GM23338 (cell line): ENCODE measurements at regions not wholly inside any gene's neighbourhood (a gene's known extent, or its start where the extent isn't known, plus 50 kb on each side); places are given as distances from the start of the nearest gene placed in this dataset.

Experiments used
- EZH2 ChIP-seq: fragments of 200-600 bp; sonication (generic); IDR thresholded peaks from one replicate; pipeline ENCODE4 v1.8.0; 2017; ENCODE audit warnings: antibody characterized with exemption, mild to moderate bottlenecking, low read depth; ENCODE audit not compliant: unreplicated experiment
- EZH2phosphoT487 ChIP-seq: fragments of 200-600 bp; sonication (generic); IDR thresholded peaks from one replicate; pipeline ENCODE4 v1.8.1; 2018; ENCODE audit warnings: antibody characterized with exemption; ENCODE audit not compliant: unreplicated experiment
- JUNB ChIP-seq: IDR thresholded peaks from one replicate; pipeline ENCODE4 v1.6.1; 2016; ENCODE audit warnings: antibody characterized with exemption; ENCODE audit not compliant: unreplicated experiment
- POLR2AphosphoS5 ChIP-seq: IDR thresholded peaks from 2 replicates; pipeline ENCODE4 v1.6.1; 2016; ENCODE audit warnings: antibody characterized with exemption, low read depth
- ZNF114 ChIP-seq: fragments of 250-450 bp; sonication (Bioruptor Pico); IDR thresholded peaks from 2 replicates; pipeline ENCODE4 v1.5.0; 2020; ENCODE audit warnings: mild to moderate bottlenecking, moderate library complexity
- TF ChIP-seq, protein P1 (sequence below), 2 experiments: fragments of 200-600 bp in 1 of 2; sonication (generic) in 1 of 2; conservative IDR thresholded peaks; 2 replicates each; pipeline versions ENCODE4 v1.5.1 to v1.6.1; 2016 to 2017; ENCODE audit warnings: antibody characterized with exemption in 2 of 2, low read depth in 2 of 2, mild to moderate bottlenecking in 2 of 2, moderate library complexity in 1 of 2
- TF ChIP-seq, protein P2 (sequence below): IDR thresholded peaks from one replicate; pipeline ENCODE4 v1.6.1; 2018; ENCODE audit warnings: antibody characterized with exemption; ENCODE audit not compliant: unreplicated experiment

DNA sequence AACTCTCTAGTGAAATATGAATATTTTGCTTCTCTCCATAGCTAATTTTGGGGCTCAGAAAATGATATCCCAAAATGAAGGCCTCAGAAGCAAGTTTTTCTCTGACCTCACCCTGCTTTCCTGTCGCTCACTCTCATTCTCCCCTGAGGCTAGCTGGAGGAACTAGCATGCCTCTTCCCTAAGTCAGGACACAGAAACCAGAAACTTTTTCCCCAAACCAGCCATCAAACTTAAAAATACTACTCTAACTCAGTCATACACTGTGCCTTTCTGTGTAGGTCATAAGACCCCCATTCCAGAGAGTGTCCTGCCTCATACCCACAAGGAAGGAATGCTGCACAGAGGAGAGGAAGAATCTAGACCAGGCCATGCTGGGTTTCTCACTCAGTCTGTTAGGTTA, 329.6 kb downstream of the PCDH20 start:
- TF ChIP-seq POLR2AphosphoS5 (no peak), EZH2phosphoT487 (no peak), EZH2 (no peak), ZNF114 (CRISPR knock-in tag) (no peak), JUNB (no peak)
- TF ChIP-seq, protein P1, sequence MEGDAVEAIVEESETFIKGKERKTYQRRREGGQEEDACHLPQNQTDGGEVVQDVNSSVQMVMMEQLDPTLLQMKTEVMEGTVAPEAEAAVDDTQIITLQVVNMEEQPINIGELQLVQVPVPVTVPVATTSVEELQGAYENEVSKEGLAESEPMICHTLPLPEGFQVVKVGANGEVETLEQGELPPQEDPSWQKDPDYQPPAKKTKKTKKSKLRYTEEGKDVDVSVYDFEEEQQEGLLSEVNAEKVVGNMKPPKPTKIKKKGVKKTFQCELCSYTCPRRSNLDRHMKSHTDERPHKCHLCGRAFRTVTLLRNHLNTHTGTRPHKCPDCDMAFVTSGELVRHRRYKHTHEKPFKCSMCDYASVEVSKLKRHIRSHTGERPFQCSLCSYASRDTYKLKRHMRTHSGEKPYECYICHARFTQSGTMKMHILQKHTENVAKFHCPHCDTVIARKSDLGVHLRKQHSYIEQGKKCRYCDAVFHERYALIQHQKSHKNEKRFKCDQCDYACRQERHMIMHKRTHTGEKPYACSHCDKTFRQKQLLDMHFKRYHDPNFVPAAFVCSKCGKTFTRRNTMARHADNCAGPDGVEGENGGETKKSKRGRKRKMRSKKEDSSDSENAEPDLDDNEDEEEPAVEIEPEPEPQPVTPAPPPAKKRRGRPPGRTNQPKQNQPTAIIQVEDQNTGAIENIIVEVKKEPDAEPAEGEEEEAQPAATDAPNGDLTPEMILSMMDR (conservative IDR thresholded peaks at IDR 0.05; ENCODE audit: low read depth in 2 of 2), result no peak
- TF ChIP-seq, protein P2, sequence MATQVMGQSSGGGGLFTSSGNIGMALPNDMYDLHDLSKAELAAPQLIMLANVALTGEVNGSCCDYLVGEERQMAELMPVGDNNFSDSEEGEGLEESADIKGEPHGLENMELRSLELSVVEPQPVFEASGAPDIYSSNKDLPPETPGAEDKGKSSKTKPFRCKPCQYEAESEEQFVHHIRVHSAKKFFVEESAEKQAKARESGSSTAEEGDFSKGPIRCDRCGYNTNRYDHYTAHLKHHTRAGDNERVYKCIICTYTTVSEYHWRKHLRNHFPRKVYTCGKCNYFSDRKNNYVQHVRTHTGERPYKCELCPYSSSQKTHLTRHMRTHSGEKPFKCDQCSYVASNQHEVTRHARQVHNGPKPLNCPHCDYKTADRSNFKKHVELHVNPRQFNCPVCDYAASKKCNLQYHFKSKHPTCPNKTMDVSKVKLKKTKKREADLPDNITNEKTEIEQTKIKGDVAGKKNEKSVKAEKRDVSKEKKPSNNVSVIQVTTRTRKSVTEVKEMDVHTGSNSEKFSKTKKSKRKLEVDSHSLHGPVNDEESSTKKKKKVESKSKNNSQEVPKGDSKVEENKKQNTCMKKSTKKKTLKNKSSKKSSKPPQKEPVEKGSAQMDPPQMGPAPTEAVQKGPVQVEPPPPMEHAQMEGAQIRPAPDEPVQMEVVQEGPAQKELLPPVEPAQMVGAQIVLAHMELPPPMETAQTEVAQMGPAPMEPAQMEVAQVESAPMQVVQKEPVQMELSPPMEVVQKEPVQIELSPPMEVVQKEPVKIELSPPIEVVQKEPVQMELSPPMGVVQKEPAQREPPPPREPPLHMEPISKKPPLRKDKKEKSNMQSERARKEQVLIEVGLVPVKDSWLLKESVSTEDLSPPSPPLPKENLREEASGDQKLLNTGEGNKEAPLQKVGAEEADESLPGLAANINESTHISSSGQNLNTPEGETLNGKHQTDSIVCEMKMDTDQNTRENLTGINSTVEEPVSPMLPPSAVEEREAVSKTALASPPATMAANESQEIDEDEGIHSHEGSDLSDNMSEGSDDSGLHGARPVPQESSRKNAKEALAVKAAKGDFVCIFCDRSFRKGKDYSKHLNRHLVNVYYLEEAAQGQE, result no peak
